K562 (cell line): ENCODE measurements at regions not wholly inside any gene's neighbourhood (a gene's known extent, or its start where the extent isn't known, plus 50 kb on each side); places are given as distances from the start of the nearest gene placed in this dataset.

Experiments
- ARHGAP35 ChIP-seq: fragments of 450-650 bp; IDR thresholded peaks from 2 replicates; pipeline ENCODE4 v1.6.1; 2018; ENCODE audit not compliant: partially characterized antibody
- BACH1 ChIP-seq: fragments of 200-800 bp; sonication (Bioruptor generic); IDR thresholded peaks from 2 replicates; pipeline ENCODE4 v1.6.1; 2016; ENCODE audit warnings: missing genetic modification characterization, missing compliant biosample characterization
- CEBPG ChIP-seq, 3 experiments: fragments of 200-800 bp in 1 of 3; sonication (Bioruptor generic) in 1 of 3; sonication (generic) in 1 of 3; formaldehyde crosslinking in 1 of 3; IDR thresholded peaks in 2 of 3; conservative IDR thresholded peaks in 1 of 3; 2 replicates each; pipeline versions ENCODE4 v1.6.1 to v1.8.0; 2016 to 2022; ENCODE audit warnings: missing compliant biosample characterization in 2 of 3, missing genetic modification characterization in 2 of 3, mild to moderate bottlenecking in 1 of 3, missing genetic modification reagents in 1 of 3
- CREB3 ChIP-seq: fragments of 450-650 bp; conservative IDR thresholded peaks from 2 replicates; pipeline ENCODE4 v1.6.1; 2016; ENCODE audit warnings: missing genetic modification characterization, low read depth, mild to moderate bottlenecking, missing compliant biosample characterization, moderate library complexity
- DIDO1 ChIP-seq: fragments of 450-650 bp; IDR thresholded peaks from 2 replicates; pipeline ENCODE4 v1.6.1; 2016; ENCODE audit warnings: low read depth, missing biosample characterization, missing genetic modification characterization
- E2F3 ChIP-seq: fragments of 250-450 bp; sonication (Bioruptor Pico); IDR thresholded peaks from 2 replicates; pipeline ENCODE4 v1.4.0; 2020; ENCODE audit warnings: mild to moderate bottlenecking
- EP400 ChIP-seq: fragments of 450-650 bp; IDR thresholded peaks from 2 replicates; pipeline ENCODE4 v1.6.1; 2017; ENCODE audit warnings: antibody characterized with exemption, mild to moderate bottlenecking, moderate library complexity
- HMGN3 ChIP-seq: IDR thresholded peaks from 2 replicates; pipeline ENCODE4 v1.6.1; 2011; ENCODE audit warnings: borderline replicate concordance, low read depth, mild to moderate bottlenecking, mixed read lengths, low read length; ENCODE audit not compliant: insufficient read length; ENCODE audit errors: extremely low read depth
- NR1H2 ChIP-seq: sonication (generic); formaldehyde crosslinking; IDR thresholded peaks from 2 replicates; pipeline ENCODE4 v1.4.0; 2020; ENCODE audit warnings: mild to moderate bottlenecking, missing genetic modification reagents
- TF ChIP-seq, protein P1 (sequence below): fragments of 450-650 bp; IDR thresholded peaks from 2 replicates; pipeline ENCODE4 v1.6.1; 2017; ENCODE audit warnings: mild to moderate bottlenecking, moderate library complexity

DNA sequence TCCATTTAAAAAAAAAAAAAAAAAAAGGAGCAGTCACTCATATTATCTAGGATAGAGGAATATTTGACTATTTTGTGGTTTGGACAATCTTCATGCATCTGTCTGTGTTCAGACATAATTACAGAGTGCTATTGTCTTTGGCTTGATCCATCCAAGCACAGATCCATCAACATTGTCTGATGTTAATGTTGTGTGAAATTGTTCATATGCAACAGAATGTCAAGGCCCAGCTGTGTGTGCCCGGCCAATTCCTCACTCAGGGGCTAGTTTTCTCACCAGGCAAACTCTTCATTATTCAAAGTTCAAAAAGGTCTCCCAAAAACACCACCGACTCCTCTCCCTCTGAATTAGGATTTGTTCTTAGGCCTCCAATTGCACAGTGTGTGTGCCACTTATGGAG is 324.9 kb upstream of the TMTC1 start (continued):
- TF ChIP-seq CEBPG (CRISPR knock-in tag; IDR thresholded peaks at IDR 0.05) = no peak
- TF ChIP-seq CEBPG (tag; conservative IDR thresholded peaks at IDR 0.05 in 1 of 2, IDR thresholded peaks at IDR 0.05 in 1 of 2) = no peak
- no peak for TF ChIP-seq CREB3
- TF ChIP-seq EP400 = no peak
- TF ChIP-seq HMGN3 = no peak
- TF ChIP-seq BACH1 (tag) = no peak
- no peak for TF ChIP-seq ARHGAP35
- TF ChIP-seq DIDO1 (tag) = no peak
- TF ChIP-seq E2F3 (CRISPR knock-in tag) = no peak
- TF ChIP-seq, protein P1, sequence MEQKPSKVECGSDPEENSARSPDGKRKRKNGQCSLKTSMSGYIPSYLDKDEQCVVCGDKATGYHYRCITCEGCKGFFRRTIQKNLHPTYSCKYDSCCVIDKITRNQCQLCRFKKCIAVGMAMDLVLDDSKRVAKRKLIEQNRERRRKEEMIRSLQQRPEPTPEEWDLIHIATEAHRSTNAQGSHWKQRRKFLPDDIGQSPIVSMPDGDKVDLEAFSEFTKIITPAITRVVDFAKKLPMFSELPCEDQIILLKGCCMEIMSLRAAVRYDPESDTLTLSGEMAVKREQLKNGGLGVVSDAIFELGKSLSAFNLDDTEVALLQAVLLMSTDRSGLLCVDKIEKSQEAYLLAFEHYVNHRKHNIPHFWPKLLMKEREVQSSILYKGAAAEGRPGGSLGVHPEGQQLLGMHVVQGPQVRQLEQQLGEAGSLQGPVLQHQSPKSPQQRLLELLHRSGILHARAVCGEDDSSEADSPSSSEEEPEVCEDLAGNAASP = no peak
- TF ChIP-seq NR1H2 (CRISPR knock-in tag) = no peak
